Large intestine (tissue), 3 donors: ENCODE measurements at regions not wholly inside any gene's neighbourhood (a gene's known extent, or its start where the extent isn't known, plus 50 kb on each side); places are given as distances from the start of the nearest gene placed in this dataset.
"Not testable (repeated sequence)": the region's sequence is repeated elsewhere in the genome, so short reads cannot be mapped to it uniquely, and the experiment has no call there.

Experiments used
- DNase-seq, 2 donors: peaks; one replicate each; pipeline versions ENCODE4 v3.0.0 to v3.0.0-alpha.2; 2013
- H3K27ac ChIP-seq: one replicate; pipeline ENCODE4 v1.5.1; 2013; ENCODE audit warnings: low read length
- H3K27me3 ChIP-seq: 2 replicates; pipeline ENCODE4 v1.6.1; 2013; ENCODE audit warnings: low read length; ENCODE audit not compliant: control insufficient read depth, insufficient read depth
- H3K36me3 ChIP-seq: 2 replicates; pipeline ENCODE4 v1.6.1; 2013; ENCODE audit warnings: low read length; ENCODE audit not compliant: control insufficient read depth, insufficient read depth
- H3K4me1 ChIP-seq: one replicate; pipeline ENCODE4 v1.6.1; 2013; ENCODE audit warnings: low read length; ENCODE audit not compliant: control insufficient read depth, insufficient read depth
- H3K4me3 ChIP-seq: one replicate; pipeline ENCODE4 v1.5.1; 2013; ENCODE audit warnings: low read length
- H3K9me3 ChIP-seq: one replicate; pipeline ENCODE4 v1.6.1; 2013; ENCODE audit warnings: mild to moderate bottlenecking, low read depth, low read length, moderate library complexity; ENCODE audit not compliant: control insufficient read depth
- WGBS: methylation state at CpG from one replicate; pipeline ENCODE4 v1.1.5; 2013; ENCODE audit warnings: low lambda C conversion rate; ENCODE audit not compliant: insufficient coverage; 5-methylcytosine and 5-hydroxymethylcytosine counted together

DNA sequence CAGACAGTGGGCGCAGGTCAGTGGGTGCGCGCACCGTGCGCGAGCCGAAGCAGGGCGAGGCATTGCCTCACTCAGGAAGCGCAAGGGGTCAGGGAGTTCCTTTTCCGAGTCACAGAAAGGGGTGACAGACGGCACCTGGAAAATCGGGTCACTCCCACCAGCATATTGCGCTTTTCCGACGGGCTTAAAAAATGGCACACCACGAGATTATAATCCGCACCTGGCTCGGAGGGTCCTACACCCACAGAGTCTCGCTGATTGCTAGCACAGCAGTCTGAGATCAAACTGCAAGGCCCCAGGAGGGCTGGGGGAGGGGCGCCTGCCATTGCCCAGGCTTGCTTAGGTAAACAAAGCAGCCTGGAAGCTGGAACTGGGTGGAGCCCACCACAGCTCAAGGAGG is 372.2 kb downstream of the NKX6-1 start:
- WGBS = no CpG with 5 or more reads among the region's 20 CpGs
- DNase-seq = peak in 1 of 2 donors; percentile 31

DNA sequence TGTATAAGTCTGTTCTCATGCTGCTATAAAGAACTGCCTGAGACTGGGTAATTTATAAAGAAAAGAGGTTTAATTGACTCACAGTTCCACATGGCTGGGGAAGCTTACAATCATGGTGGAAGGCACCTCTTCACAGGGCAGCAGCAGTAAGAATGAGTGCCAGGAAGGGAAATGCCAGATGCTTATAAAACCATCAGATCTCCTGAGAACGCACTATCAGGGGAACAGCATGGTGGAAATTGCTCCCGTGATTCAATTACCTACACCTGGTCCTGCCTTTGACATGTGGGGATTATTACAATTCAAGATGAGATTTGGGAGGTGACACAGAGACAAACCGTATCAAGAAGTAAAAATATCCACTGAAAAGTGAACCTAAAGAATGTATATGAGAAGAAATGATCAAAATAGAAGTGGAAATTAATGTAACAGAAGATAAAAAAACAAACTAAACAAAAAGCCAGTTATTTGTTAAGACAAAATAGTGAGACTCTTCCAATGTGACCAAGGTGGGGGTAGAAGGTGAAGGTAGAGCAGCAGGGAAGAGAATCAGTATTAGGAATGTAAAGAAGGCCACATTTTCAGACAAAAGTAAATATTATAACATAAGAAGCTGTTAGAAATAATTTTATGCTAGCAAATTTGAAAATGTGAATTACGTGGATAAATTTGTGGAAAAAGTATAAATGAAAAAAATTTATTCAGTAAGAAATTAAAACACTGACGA is 372.9 kb downstream of the NKX6-1 start:
- no peaks in the 10 kb centered on the region for H3K27me3 ChIP-seq
- 81% methylated on average over 3 of the region's 5 CpGs for WGBS
- no peaks in the 10 kb centered on the region for H3K4me1 ChIP-seq
- H3K4me3 ChIP-seq = no peak overlapping the region
- no peak for DNase-seq
- H3K27ac ChIP-seq = no peak overlapping the region
- no peaks in the 10 kb centered on the region for H3K36me3 ChIP-seq
- H3K9me3 ChIP-seq = no peaks in the 10 kb centered on the region

More for the DNA sequence above, 372.2 kb downstream of the NKX6-1 start:
- H3K27me3 ChIP-seq, H3K36me3 ChIP-seq, H3K9me3 ChIP-seq, H3K4me1 ChIP-seq, H3K27ac ChIP-seq, H3K4me3 ChIP-seq: not testable (repeated sequence)

DNA sequence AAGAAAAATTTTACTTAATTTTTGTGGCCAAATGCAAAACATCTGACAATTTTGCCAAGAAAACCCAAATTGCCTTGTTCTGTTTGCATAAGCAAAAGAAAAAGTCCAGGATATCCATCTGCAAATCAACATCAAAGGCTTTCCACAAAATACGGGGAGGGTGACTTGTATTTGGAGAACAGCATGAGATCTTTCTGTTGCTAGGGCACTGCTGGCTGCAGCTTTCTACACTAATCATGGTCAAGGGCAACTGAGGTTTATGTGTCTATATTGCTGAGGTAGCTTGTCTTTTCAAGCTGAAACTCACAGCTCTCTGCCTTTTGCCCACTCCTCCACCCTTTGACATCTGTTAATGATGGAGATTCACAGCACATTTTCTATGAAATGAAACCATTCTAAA is 389.1 kb downstream of the NKX6-1 start:
- H3K27me3 ChIP-seq = peaks cover 3% of the 10 kb centered on the region
- H3K9me3 ChIP-seq = no peaks in the 10 kb centered on the region
- no peak overlapping the region for H3K27ac ChIP-seq
- no CpG with 5 or more reads among the region's 1 CpG for WGBS
- H3K4me1 ChIP-seq = no peaks in the 10 kb centered on the region
- no peaks in the 10 kb centered on the region for H3K36me3 ChIP-seq
- no peak for DNase-seq
- H3K4me3 ChIP-seq = no peak overlapping the region

DNA sequence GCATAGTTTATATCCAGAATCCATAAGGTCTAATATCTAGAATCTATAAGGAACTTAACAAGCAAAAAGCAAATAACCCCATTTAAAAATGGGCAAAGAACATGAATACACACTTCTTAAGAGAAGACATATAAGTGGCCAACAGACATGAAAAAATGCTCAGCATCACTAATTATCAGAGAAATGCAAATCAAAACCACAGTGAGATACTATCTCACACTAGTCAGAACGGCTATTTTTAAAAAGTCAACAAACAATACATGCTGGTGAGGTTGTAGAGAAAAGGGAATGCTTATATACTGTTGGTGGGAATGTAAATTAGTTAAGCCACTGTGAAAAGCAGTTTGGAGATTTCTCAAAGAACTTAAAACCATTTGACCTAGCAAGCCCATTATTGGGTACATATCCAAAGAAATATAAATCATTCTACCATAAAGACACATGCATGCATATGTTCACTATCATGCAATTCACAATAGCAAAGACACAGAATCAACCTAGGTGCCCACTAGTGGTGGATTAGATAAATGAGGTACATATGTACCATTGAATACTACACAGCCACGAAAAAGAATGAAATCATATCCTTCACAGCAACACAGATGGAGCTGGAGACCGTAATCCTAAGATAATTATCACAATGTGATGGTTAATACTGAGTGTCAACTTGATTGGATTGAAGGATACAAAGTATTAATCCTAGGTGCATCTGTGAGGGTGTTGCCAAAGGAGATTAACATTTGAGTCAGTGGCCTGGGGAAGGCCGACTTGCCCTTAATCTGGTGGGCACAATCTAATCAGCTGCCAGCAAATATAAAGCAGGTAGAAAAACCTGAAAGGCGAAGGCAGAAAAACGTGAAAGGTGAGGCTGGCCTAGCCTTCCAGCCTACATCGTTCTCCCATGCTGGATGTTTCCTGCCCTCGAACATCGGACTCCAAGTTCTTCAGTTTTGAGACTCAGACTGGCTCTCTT is 397.2 kb downstream of the NKX6-1 start:
- not testable (repeated sequence) for H3K27ac ChIP-seq, H3K36me3 ChIP-seq, H3K27me3 ChIP-seq, H3K4me3 ChIP-seq, DNase-seq, H3K4me1 ChIP-seq, H3K9me3 ChIP-seq
- WGBS = 100% methylated on average over 1 of the region's 9 CpGs

DNA sequence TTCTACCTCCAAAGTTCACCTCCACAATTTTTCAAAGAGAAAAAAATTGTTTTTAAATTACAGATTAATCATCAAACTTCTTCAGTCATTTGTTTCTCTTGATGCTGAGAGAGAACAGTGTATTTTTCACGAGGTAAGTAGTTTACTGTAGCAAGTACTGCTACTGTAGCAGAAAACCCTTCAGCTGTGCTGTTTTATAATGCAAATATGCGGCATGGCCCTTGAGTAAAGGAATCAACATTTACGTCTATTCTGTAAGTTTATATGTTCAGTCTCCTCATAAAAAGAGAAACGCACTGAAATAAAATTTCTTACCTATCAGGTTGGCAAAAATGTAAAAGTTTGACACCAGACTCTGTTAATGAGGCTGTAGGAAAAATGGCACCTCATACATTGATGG is 399.0 kb downstream of the NKX6-1 start:
- Histone ChIP-seq H3K27ac (no peak overlapping the region), H3K36me3 (no peaks in the 10 kb centered on the region), H3K4me1 (no peaks in the 10 kb centered on the region), H3K4me3 (no peak overlapping the region), H3K27me3 (no peaks in the 10 kb centered on the region), H3K9me3 (no peaks in the 10 kb centered on the region)
- 93% methylated on average over 3 of the region's 4 CpGs for WGBS
- DNase-seq = no peak

DNA sequence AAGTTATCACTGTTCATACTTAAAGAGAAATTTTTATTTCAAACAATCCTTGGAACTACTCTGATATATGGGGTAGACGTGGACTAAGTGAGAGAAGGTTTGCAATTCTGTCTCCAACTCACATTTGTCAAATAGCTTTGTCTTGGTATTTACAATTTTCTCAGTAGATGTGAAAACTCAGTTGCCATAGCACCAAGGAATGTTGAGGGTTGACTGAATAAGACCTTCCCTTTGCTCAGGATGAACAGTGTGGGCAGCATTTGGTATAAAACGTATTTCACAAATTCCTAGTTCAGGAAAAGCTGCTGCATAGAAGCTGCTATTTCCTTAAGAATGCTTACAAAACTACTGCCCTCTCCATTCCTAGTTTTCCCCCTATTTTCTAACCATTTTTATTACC is 399.5 kb downstream of the NKX6-1 start:
- WGBS = 38% methylated on average over 1 of the region's 2 CpGs
- no peak for DNase-seq
- Histone ChIP-seq H3K9me3 (no peaks in the 10 kb centered on the region), H3K27me3 (no peaks in the 10 kb centered on the region), H3K36me3 (no peaks in the 10 kb centered on the region), H3K4me1 (no peaks in the 10 kb centered on the region), H3K4me3 (no peak overlapping the region), H3K27ac (no peak overlapping the region)

DNA sequence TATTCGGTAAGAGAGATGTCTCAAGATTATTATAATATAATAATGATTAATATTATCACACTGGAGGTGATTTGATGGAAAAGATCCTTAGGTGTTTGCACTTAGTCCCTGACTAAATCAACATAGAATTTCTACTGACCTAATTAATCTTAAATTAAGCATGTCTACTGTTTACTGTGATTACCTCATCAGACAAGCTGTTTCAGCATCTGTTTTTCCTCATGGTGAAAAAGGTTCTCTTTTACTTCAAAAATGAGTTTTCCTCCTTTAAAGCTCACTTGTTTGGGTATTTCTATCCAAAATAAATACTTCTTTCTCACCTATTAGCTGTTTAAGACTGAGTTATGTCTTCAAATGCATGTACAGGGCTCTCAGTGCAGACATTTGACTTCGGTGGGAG is 407.8 kb downstream of the NKX6-1 start:
- no peak for DNase-seq
- Histone ChIP-seq H3K4me1 (no peaks in the 10 kb centered on the region), H3K4me3 (no peak overlapping the region), H3K9me3 (no peaks in the 10 kb centered on the region), H3K36me3 (no peaks in the 10 kb centered on the region), H3K27me3 (no peaks in the 10 kb centered on the region), H3K27ac (no peak overlapping the region)
- 100% methylated on average over 1 of the region's 2 CpGs for WGBS

DNA sequence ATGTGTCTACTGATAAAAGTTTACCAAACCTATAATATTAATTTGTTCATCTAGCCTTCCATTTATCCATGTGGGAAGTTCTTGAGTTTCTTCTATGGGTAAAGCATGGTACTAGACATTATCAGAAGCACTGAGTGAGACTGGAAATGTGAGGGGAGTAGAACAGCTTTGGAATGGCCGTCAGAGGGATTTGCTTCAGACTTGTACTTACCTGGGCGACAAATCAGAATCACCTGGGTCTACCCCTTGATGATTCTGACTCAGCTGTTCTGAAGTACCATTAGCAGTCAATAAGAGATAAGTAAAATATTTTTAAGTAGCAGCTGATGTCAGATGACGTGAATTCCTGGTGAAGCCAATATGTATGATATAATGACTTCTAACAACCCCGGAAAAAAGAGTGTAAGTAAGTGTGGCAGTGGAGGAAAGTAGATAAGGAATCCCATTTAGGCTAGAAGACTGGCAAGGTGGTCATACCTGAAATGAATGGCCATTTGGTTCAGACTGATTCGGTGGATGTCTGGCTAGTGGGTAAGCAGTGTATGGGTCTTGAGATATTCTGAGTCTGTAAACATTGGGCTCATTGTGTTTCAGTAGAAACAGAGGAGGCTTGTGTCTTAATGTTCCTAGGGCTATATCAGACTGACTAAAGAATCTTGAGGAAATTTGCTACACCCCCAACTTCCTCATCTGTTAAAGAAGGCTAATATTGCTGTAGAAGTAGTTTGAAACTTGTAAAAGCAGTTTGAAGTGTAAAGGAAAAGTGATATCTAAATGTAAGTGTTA is 409.2 kb downstream of the NKX6-1 start:
- 90% methylated on average over 2 of the region's 5 CpGs for WGBS
- Histone ChIP-seq H3K4me3 (no peak overlapping the region), H3K36me3 (no peaks in the 10 kb centered on the region), H3K27me3 (no peaks in the 10 kb centered on the region), H3K4me1 (no peaks in the 10 kb centered on the region), H3K9me3 (no peaks in the 10 kb centered on the region), H3K27ac (no peak overlapping the region)
- DNase-seq = no peak

DNA sequence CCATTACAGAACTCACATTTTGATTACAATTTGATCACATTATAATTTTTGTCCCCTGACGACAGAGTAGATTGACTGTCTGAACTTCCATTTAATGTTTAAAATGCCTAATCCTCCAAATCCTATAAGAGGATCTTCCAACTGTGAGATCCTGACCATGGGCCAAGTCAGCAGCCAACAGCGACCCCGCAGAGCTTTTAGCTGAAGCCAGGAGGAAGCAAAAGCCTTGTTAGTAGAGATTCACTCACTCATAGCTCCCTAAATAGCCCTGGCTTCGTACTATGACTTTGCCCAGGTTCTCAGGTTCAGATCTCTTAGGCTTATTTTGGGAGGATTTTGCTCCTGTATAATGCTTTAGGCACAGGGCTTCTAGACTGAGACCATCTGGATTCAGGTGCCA is 413.1 kb downstream of the NKX6-1 start:
- no peak for DNase-seq
- Histone ChIP-seq H3K4me3 (no peak overlapping the region), H3K27me3 (no peaks in the 10 kb centered on the region), H3K9me3 (no peaks in the 10 kb centered on the region), H3K36me3 (no peaks in the 10 kb centered on the region), H3K4me1 (no peaks in the 10 kb centered on the region), H3K27ac (no peak overlapping the region)
- no CpG with 5 or more reads among the region's 4 CpGs for WGBS

DNA sequence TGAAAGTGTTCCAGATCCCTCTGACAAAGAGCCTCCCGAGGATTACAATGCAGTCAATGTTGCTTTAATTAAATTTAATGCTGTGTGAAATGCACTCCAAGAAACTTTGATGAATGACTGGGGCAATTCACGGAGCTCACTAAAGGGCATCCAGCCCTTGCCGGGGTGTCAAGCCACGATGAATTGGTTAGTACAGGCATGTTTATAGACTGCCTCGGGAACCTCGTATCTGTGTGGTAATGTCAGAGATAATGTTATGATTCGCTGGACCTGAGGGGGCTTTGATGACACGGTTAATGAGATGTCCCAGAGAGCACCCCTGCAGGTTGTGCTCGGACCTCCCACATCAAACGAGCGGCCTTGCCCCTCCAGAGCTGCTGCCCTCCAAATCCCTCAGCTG is 428.8 kb downstream of the NKX6-1 start:
- Histone ChIP-seq H3K27ac (no peak overlapping the region), H3K4me1 (no peaks in the 10 kb centered on the region), H3K4me3 (no peak overlapping the region), H3K36me3 (no peaks in the 10 kb centered on the region), H3K9me3 (no peaks in the 10 kb centered on the region), H3K27me3 (peaks cover 3% of the 10 kb centered on the region)
- DNase-seq = no peak
- 40% methylated on average over 4 of the region's 11 CpGs for WGBS
